Left cardiac atrium (tissue), 4 donors: ENCODE measurements at regions not wholly inside any gene's neighbourhood (a gene's known extent, or its start where the extent isn't known, plus 50 kb on each side); places are given as distances from the start of the nearest gene placed in this dataset.
A peak's percentile ranks its signal among the peaks of the same experiment; 100 is the strongest.
"Not testable (repeated sequence)": the region's sequence is repeated elsewhere in the genome, so short reads cannot be mapped to it uniquely, and the experiment has no call there.

Source experiments
- ATAC-seq, 2 donors: fragments of 200-7000 bp; cut with Tn5 transposase; one replicate each; pipeline ENCODE4 v1.9.1; 2020; ENCODE audit warnings: mild to moderate bottlenecking in 2 of 2, moderate library complexity in 2 of 2
- DNase-seq: peaks from one replicate; pipeline ENCODE4 v3.0.0-alpha.2; 2020
- intact Hi-C, 2 donors: fragments of 100-400 bp; cut with DNase I; formaldehyde crosslinking; loops; one replicate each; pipeline versions ENCODE4 v1.14.1 to v1.15.1; 2022 to 2023
- donor health status: DM: no; HTN: yes; CAD: no.
- donor health status: DM: no; HTN: yes; CAD: no; lungs with severe emphysema.
- donor health status: DM: yes; HTN: yes; CAD: no.
- donor health status: Dilated cardiomyopathy.

- DNase-seq (no peak), ATAC-seq (peak; percentile 65 to 86)
- intact Hi-C loops, result no loop called here
Measured at GRCh38 chr9:84054341-84055010, 73.9 kb downstream of the RMI1 start.

- intact Hi-C loops, result no loop called here
- ATAC-seq (no peak), DNase-seq (no peak)
Measured at GRCh38 chr9:84057662-84058061, 77.1 kb downstream of the RMI1 start.

- intact Hi-C loops, result no loop called here
- ATAC-seq, result no peak
- DNase-seq, result no peak
Measured at GRCh38 chr9:84059936-84060335, 79.3 kb downstream of the RMI1 start.

GRCh38 chr9:84061613-84062193 lies 81.1 kb downstream of the RMI1 start:
- DNase-seq (no peak), ATAC-seq (peak; percentile 91 to 92)
- intact Hi-C loops, result no loop called here

GRCh38 chr9:84062538-84062937 lies 81.9 kb downstream of the RMI1 start:
- intact Hi-C loops, result no loop called here
- peak; percentile 36 for DNase-seq
- peak; percentile 89 to 95 for ATAC-seq

GRCh38 chr9:84067821-84068220 lies 87.2 kb downstream of the RMI1 start:
- intact Hi-C loops, result no loop called here

GRCh38 chr9:84068872-84069271 lies 88.3 kb downstream of the RMI1 start:
- intact Hi-C loops, result no loop called here
- ATAC-seq, result no peak
- DNase-seq, result no peak

More at GRCh38 chr9:84067821-84068220, 87.2 kb downstream of the RMI1 start:
- DNase-seq, result no peak
- ATAC-seq, result no peak

- intact Hi-C loops, result no loop called here
- no peak for ATAC-seq
Measured at GRCh38 chr9:84070590-84070989, 90.0 kb downstream of the RMI1 start.

GRCh38 chr9:84072621-84073180 lies 92.1 kb downstream of the RMI1 start:
- no peak for DNase-seq
- no peak for ATAC-seq
- intact Hi-C loops, result no loop called here

More at GRCh38 chr9:84070590-84070989, 90.0 kb downstream of the RMI1 start:
- no peak for DNase-seq

- ATAC-seq, result no peak
- intact Hi-C loops, result loop anchor here in 1 of 2 donors (5.0 kb wide), 1 partner anchor 52 kb away; no protein-coding TSS in a partner anchor
Measured at GRCh38 chr9:84075004-84075403, 94.4 kb downstream of the RMI1 start.

GRCh38 chr9:84076384-84076783 lies 95.8 kb downstream of the RMI1 start:
- DNase-seq (no peak), ATAC-seq (no peak)
- intact Hi-C loops, result loop anchor here in 1 of 2 donors (5.0 kb wide), 1 partner anchor 51 kb away; no protein-coding TSS in a partner anchor

More at GRCh38 chr9:84075004-84075403, 94.4 kb downstream of the RMI1 start:
- no peak for DNase-seq

- intact Hi-C loops, result loop anchor here in 1 of 2 donors (5.0 kb wide), 1 partner anchor 49 kb away; no protein-coding TSS in a partner anchor
- ATAC-seq, result not testable (repeated sequence)
Measured at GRCh38 chr9:84077816-84078215, 97.2 kb downstream of the RMI1 start.

GRCh38 chr9:84079994-84080393 lies 99.4 kb downstream of the RMI1 start:
- ATAC-seq (no peak), DNase-seq (no peak)
- intact Hi-C loops, result loop anchor here in 1 of 2 donors (5.0 kb wide), 1 partner anchor 47 kb away; no protein-coding TSS in a partner anchor

More at GRCh38 chr9:84077816-84078215, 97.2 kb downstream of the RMI1 start:
- DNase-seq, result not testable (repeated sequence)

- DNase-seq (no peak), ATAC-seq (no peak)
- intact Hi-C loops, result no loop called here
Measured at GRCh38 chr9:84101964-84102632, 121.5 kb downstream of the RMI1 start.

- ATAC-seq (no peak), DNase-seq (no peak)
- intact Hi-C loops, result no loop called here
Measured at GRCh38 chr9:84103651-84104377, 123.2 kb downstream of the RMI1 start.

GRCh38 chr9:84107081-84107480 lies 126.5 kb downstream of the RMI1 start:
- intact Hi-C loops, result no loop called here
- DNase-seq, result no peak

GRCh38 chr9:84107995-84108394 lies 127.4 kb downstream of the RMI1 start:
- no peak for ATAC-seq
- intact Hi-C loops, result no loop called here

More at GRCh38 chr9:84107081-84107480, 126.5 kb downstream of the RMI1 start:
- ATAC-seq, result no peak

GRCh38 chr9:84111726-84112125 lies 131.1 kb downstream of the RMI1 start:
- ATAC-seq, result no peak
- intact Hi-C loops, result no loop called here
- no peak for DNase-seq

More at GRCh38 chr9:84107995-84108394, 127.4 kb downstream of the RMI1 start:
- DNase-seq, result no peak

GRCh38 chr9:84121991-84122523 lies 141.5 kb downstream of the RMI1 start:
- intact Hi-C loops, result no loop called here
- DNase-seq (no peak), ATAC-seq (peak in 1 of 2 donors; percentile 47)
